ENCODE measurements at regions not wholly inside any gene's neighbourhood (a gene's known extent, or its start where the extent isn't known, plus 50 kb on each side); places are given as distances from the start of the nearest gene placed in this dataset.

- TF ChIP-seq CTCF (IDR thresholded peaks at IDR 0.05) = no peak
- H3K27ac ChIP-seq = no peak overlapping the region
- H3K9me3 ChIP-seq = no peaks in the 10 kb centered on the region
- H3K4me3 ChIP-seq (ENCODE audit: low read depth in 1 of 2, low read length in 1 of 2) = no peak overlapping the region
- H3K36me3 ChIP-seq = no peaks in the 10 kb centered on the region
- H3K27me3 ChIP-seq = no peaks in the 10 kb centered on the region
- peaks cover 20 to 21% of the 10 kb centered on the region in 2 experiments for H3K4me1 ChIP-seq (ENCODE audit: control insufficient read depth in 1 of 2, insufficient read depth in 1 of 2, low read depth in 1 of 2, low read length in 1 of 2)
Observed at GRCh38 chr7:26916779-26917320, 52.5 kb upstream of the SKAP2 start.

- Histone ChIP-seq H3K4me3 (ENCODE audit: low read depth in 1 of 2, low read length in 1 of 2) (no peak overlapping the region), H3K9me3 (no peaks in the 10 kb centered on the region), H3K4me1 (ENCODE audit: control insufficient read depth in 1 of 2, insufficient read depth in 1 of 2, low read depth in 1 of 2, low read length in 1 of 2) (peaks cover 25 to 26% of the 10 kb centered on the region in 2 experiments), H3K27me3 (no peaks in the 10 kb centered on the region), H3K36me3 (no peaks in the 10 kb centered on the region), H3K27ac (no peak overlapping the region)
- no peak for TF ChIP-seq CTCF (IDR thresholded peaks at IDR 0.05)
Observed at GRCh38 chr7:26916336-26916735, 51.9 kb upstream of the SKAP2 start.

Measured in neutrophil (primary cell).